GM21825 (cell line): ENCODE measurements at regions not wholly inside any gene's neighbourhood (a gene's known extent, or its start where the extent isn't known, plus 50 kb on each side); places are given as distances from the start of the nearest gene placed in this dataset.

Source experiments
- ATAC-seq: cut with Tn5 transposase; IDR thresholded peaks from one replicate; pipeline ENCODE4 v1.9.1; 2021; ENCODE audit warnings: mild to moderate bottlenecking, moderate library complexity; ENCODE audit not compliant: unreplicated experiment

- no peak for ATAC-seq
Observed at GRCh38 chr2:59540864-59541263, 1012.6 kb downstream of the BCL11A start.

GRCh38 chr2:59538398-59538911, 1015.0 kb downstream of the BCL11A start:
- no peak for ATAC-seq

- no peak for ATAC-seq
Observed at GRCh38 chr2:59532808-59533207, 1020.6 kb downstream of the BCL11A start.

GRCh38 chr2:59530258-59530657, 1023.2 kb downstream of the BCL11A start:
- no peak for ATAC-seq

GRCh38 chr2:59529726-59530125, 1023.7 kb downstream of the BCL11A start:
- no peak for ATAC-seq

GRCh38 chr2:59528525-59528924, 1024.9 kb downstream of the BCL11A start:
- no peak for ATAC-seq

GRCh38 chr2:59502981-59503380, 1050.5 kb downstream of the BCL11A start:
- no peak for ATAC-seq

GRCh38 chr2:59490994-59491393, 1062.5 kb downstream of the BCL11A start:
- no peak for ATAC-seq

- ATAC-seq: no peak
Observed at GRCh38 chr2:59490192-59490591, 1063.3 kb downstream of the BCL11A start.

GRCh38 chr2:59484673-59485072, 1068.8 kb downstream of the BCL11A start:
- ATAC-seq: no peak

- no peak for ATAC-seq
Observed at GRCh38 chr2:59463426-59463825, 1090.0 kb downstream of the BCL11A start.

- ATAC-seq: no peak
Observed at GRCh38 chr2:59462422-59463197, 1090.8 kb downstream of the BCL11A start.

- no peak for ATAC-seq
Observed at GRCh38 chr2:59461127-59461526, 1092.3 kb downstream of the BCL11A start.

GRCh38 chr2:59458800-59459199, 1094.7 kb downstream of the BCL11A start:
- ATAC-seq: no peak

- ATAC-seq: no peak
Observed at GRCh38 chr2:59456285-59456684, 1097.2 kb downstream of the BCL11A start.

- no peak for ATAC-seq
Observed at GRCh38 chr2:59449274-59449673, 1104.2 kb downstream of the BCL11A start.

- no peak for ATAC-seq
Observed at GRCh38 chr2:59440491-59440890, 1113.0 kb downstream of the BCL11A start.

GRCh38 chr2:59435635-59436034, 1117.8 kb downstream of the BCL11A start:
- ATAC-seq: no peak

GRCh38 chr2:59428940-59429339, 1124.5 kb downstream of the BCL11A start:
- ATAC-seq: no peak

GRCh38 chr2:59427980-59428379, 1125.5 kb downstream of the BCL11A start:
- no peak for ATAC-seq

- ATAC-seq: no peak
Observed at GRCh38 chr2:59425247-59425646, 1128.2 kb downstream of the BCL11A start.

- ATAC-seq: no peak
Observed at GRCh38 chr2:59413751-59414570, 1139.5 kb downstream of the BCL11A start.
